HG02623 (cell line): ENCODE measurements at regions not wholly inside any gene's neighbourhood (a gene's known extent, or its start where the extent isn't known, plus 50 kb on each side); places are given as distances from the start of the nearest gene placed in this dataset.
"Not testable (repeated sequence)": the region's sequence is repeated elsewhere in the genome, so short reads cannot be mapped to it uniquely, and the experiment has no call there.

Experiments
- ATAC-seq: cut with Tn5 transposase; IDR thresholded peaks from one replicate; pipeline ENCODE4 v1.9.1; 2021; ENCODE audit warnings: moderate library complexity; ENCODE audit not compliant: unreplicated experiment

GRCh38 chr7:153070141-153070540, 310.6 kb downstream of the ACTR3B start:
- ATAC-seq, result no peak

- no peak for ATAC-seq
Measured at GRCh38 chr7:153072806-153073205, 313.3 kb downstream of the ACTR3B start.

GRCh38 chr7:153076289-153076688, 316.7 kb downstream of the ACTR3B start:
- not testable (repeated sequence) for ATAC-seq

GRCh38 chr7:153081496-153081895, 321.9 kb downstream of the ACTR3B start:
- no peak for ATAC-seq

- ATAC-seq, result no peak
Measured at GRCh38 chr7:153084278-153084677, 324.7 kb downstream of the ACTR3B start.

- ATAC-seq, result no peak
Measured at GRCh38 chr7:153087498-153087897, 327.9 kb downstream of the ACTR3B start.

GRCh38 chr7:153088601-153089000, 329.0 kb downstream of the ACTR3B start:
- ATAC-seq, result no peak

- no peak for ATAC-seq
Measured at GRCh38 chr7:153090209-153090608, 330.7 kb downstream of the ACTR3B start.

- no peak for ATAC-seq
Measured at GRCh38 chr7:153090764-153091163, 331.2 kb downstream of the ACTR3B start.

GRCh38 chr7:153091477-153091876, 331.9 kb downstream of the ACTR3B start:
- no peak for ATAC-seq

GRCh38 chr7:153097511-153098201, 338.1 kb downstream of the ACTR3B start:
- no peak for ATAC-seq

- ATAC-seq, result no peak
Measured at GRCh38 chr7:153099235-153099634, 339.7 kb downstream of the ACTR3B start.

GRCh38 chr7:153100691-153101237, 341.2 kb downstream of the ACTR3B start:
- ATAC-seq, result no peak

- no peak for ATAC-seq
Measured at GRCh38 chr7:153103202-153103601, 343.6 kb downstream of the ACTR3B start.

- ATAC-seq, result no peak
Measured at GRCh38 chr7:153107826-153108225, 348.3 kb downstream of the ACTR3B start.

- ATAC-seq, result no peak
Measured at GRCh38 chr7:153109566-153109965, 350.0 kb downstream of the ACTR3B start.

GRCh38 chr7:153110606-153111005, 351.1 kb downstream of the ACTR3B start:
- ATAC-seq, result no peak

GRCh38 chr7:153122255-153122654, 362.7 kb downstream of the ACTR3B start:
- ATAC-seq, result not testable (repeated sequence)

- no peak for ATAC-seq
Measured at GRCh38 chr7:153130052-153130451, 370.5 kb downstream of the ACTR3B start.

GRCh38 chr7:153151766-153152165, 392.2 kb downstream of the ACTR3B start:
- ATAC-seq, result no peak

- no peak for ATAC-seq
Measured at GRCh38 chr7:153152801-153153422, 393.4 kb downstream of the ACTR3B start.

GRCh38 chr7:153158149-153158548, 398.6 kb downstream of the ACTR3B start:
- no peak for ATAC-seq
